GM12878 (cell line): ENCODE measurements at regions not wholly inside any gene's neighbourhood (a gene's known extent, or its start where the extent isn't known, plus 50 kb on each side); places are given as distances from the start of the nearest gene placed in this dataset.

Experiments used
- ATAC-seq: fragments of 200-7000 bp; cut with Tn5 transposase; 3 replicates; pipeline ENCODE4 v1.9.1; 2020; ENCODE audit warnings: mild to moderate bottlenecking, moderate library complexity
- BruUV-seq: library from RNA; stranded (reverse); fragments of 400-500 nt; replicated peaks from 2 replicates; lab custom pipeline; 2021; lab: Mats Ljungman, UMichigan
- CTCF ChIA-PET: fragments of 300-600 bp; sonication (Branson Sonifier 250); formaldehyde crosslinking; extraction: SDS; loops from one replicate; lab custom pipeline; 2021; ENCODE audit warnings: inconsistent platforms; lab: Yijun Ruan, JAX
- POLR2A ChIA-PET: fragments of 350-600 bp; formaldehyde crosslinking; extraction: SDS; loops from one replicate; lab custom pipeline; 2021; ENCODE audit warnings: inconsistent platforms; lab: Charles Lee
- RAD21 ChIA-PET: fragments of 300-600 bp; sonication (Branson Sonifier 250); formaldehyde crosslinking; loops from one replicate; lab custom pipeline; 2023; ENCODE audit warnings: antibody characterized with exemption; ENCODE audit not compliant: unreplicated experiment; lab: Charles Lee
- SMC1A ChIA-PET: fragments of 300-600 bp; sonication (Branson Sonifier 250); formaldehyde crosslinking; loops from one replicate; lab custom pipeline; 2023; ENCODE audit not compliant: unreplicated experiment, uncharacterized antibody; lab: Charles Lee
- DNase-seq: peaks from one replicate; pipeline ENCODE4 v3.0.0-alpha.2; 2011; ENCODE audit warnings: low read depth, low spot score
- FAIRE-seq: peaks from 3 replicates; lab custom pipeline; 2011; peaks lifted over from hg19 to GRCh38; lab: Jason Lieb, UNC
- H2AFZ ChIP-seq: 2 replicates; pipeline ENCODE4 v1.6.0; 2011; ENCODE audit warnings: low read depth, low read length, control low read depth; ENCODE audit not compliant: control insufficient read depth
- H3K27ac ChIP-seq: 2 replicates; pipeline ENCODE4 v1.5.1; 2011; ENCODE audit warnings: control low read depth; ENCODE audit not compliant: control insufficient read depth, insufficient read depth
- H3K27me3 ChIP-seq, 2 experiments: replicated peaks in 1 of 2; 2 replicates each; pipeline versions ENCODE4 v1.6.0 to v1.6.1; 2011; ENCODE audit warnings: low read length in 1 of 2; ENCODE audit not compliant: control insufficient read depth in 2 of 2, insufficient read depth in 2 of 2
- H3K36me3 ChIP-seq, 2 experiments: 2 replicates each; pipeline ENCODE4 v1.5.1; 2011; ENCODE audit warnings: low read length in 1 of 2; ENCODE audit not compliant: control insufficient read depth in 2 of 2, insufficient read depth in 2 of 2
- H3K4me1 ChIP-seq: 2 replicates; pipeline ENCODE4 v1.6.1; 2011; ENCODE audit warnings: mild to moderate bottlenecking, low read length, moderate library complexity, mixed read lengths; ENCODE audit not compliant: control insufficient read depth, insufficient read depth
- H3K4me2 ChIP-seq: 2 replicates; pipeline ENCODE4 v1.6.0; 2011; ENCODE audit warnings: control low read depth; ENCODE audit not compliant: control insufficient read depth, insufficient read depth
- H3K4me3 ChIP-seq: fragments of 200-600 bp; sonication (generic); 2 replicates; pipeline ENCODE4 v1.5.1; 2016
- H3K79me2 ChIP-seq: 2 replicates; pipeline ENCODE4 v1.6.0; 2011; ENCODE audit warnings: low read length; ENCODE audit not compliant: control insufficient read depth, insufficient read depth
- H3K9ac ChIP-seq: 2 replicates; pipeline ENCODE4 v1.8.0; 2011; ENCODE audit warnings: low read length, control low read depth, mixed read lengths; ENCODE audit not compliant: control insufficient read depth, insufficient read depth
- H3K9me3 ChIP-seq: replicated peaks from 3 replicates; pipeline ENCODE4 v1.5.1; 2011; ENCODE audit warnings: mild to moderate bottlenecking, low read length; ENCODE audit not compliant: control insufficient read depth, insufficient read depth
- H4K20me1 ChIP-seq: 2 replicates; pipeline ENCODE4 v1.6.0; 2011; ENCODE audit not compliant: control insufficient read depth, insufficient read depth
- CBX3 ChIP-seq: fragments of 200-600 bp; sonication (generic); IDR thresholded peaks from 2 replicates; pipeline ENCODE4 v1.6.1; 2016; ENCODE audit warnings: low read depth, borderline replicate concordance
- CBX5 ChIP-seq: sonication (generic); IDR thresholded peaks from 2 replicates; pipeline ENCODE4 v1.6.1; 2016; ENCODE audit warnings: low read depth, moderate library complexity, mild to moderate bottlenecking, inconsistent platforms
- CHD2 ChIP-seq: IDR thresholded peaks from 2 replicates; pipeline ENCODE4 v1.6.1; 2011; ENCODE audit warnings: low read depth, low read length, improper control_type of control experiment, borderline replicate concordance
- EED ChIP-seq: sonication (generic); IDR thresholded peaks from 2 replicates; pipeline ENCODE4 v1.6.1; 2016; ENCODE audit warnings: antibody characterized with exemption, low read depth
- EP300 ChIP-seq, 2 experiments: fragments of 150-350 bp in 1 of 2; IDR thresholded peaks; 2 replicates each; pipeline ENCODE4 v1.6.1; 2011 to 2012; ENCODE audit warnings: low read depth in 2 of 2, low read length in 2 of 2, borderline replicate concordance in 1 of 2, improper control_type of control experiment in 1 of 2, inconsistent platforms in 1 of 2; ENCODE audit not compliant: control insufficient read depth in 1 of 2
- ETV6 ChIP-seq, 2 experiments: fragments of 450-650 bp in 1 of 2; IDR thresholded peaks in 1 of 2; conservative IDR thresholded peaks in 1 of 2; 2 replicates each; pipeline ENCODE4 v1.6.1; 2014; ENCODE audit warnings: antibody characterized with exemption in 1 of 2, borderline replicate concordance in 1 of 2, low read depth in 1 of 2, mild to moderate bottlenecking in 1 of 2, moderate library complexity in 1 of 2
- EZH2 ChIP-seq: IDR thresholded peaks from 2 replicates; pipeline ENCODE4 v1.6.1; 2012; ENCODE audit warnings: low read depth, mild to moderate bottlenecking, control low read depth, inconsistent platforms, low read length, borderline replicate concordance; ENCODE audit not compliant: control insufficient read depth
- GABPA ChIP-seq: IDR thresholded peaks from 2 replicates; pipeline ENCODE4 v1.6.1; 2014; ENCODE audit warnings: antibody characterized with exemption, low read depth, mild to moderate bottlenecking, inconsistent platforms
- JUNB ChIP-seq: IDR thresholded peaks from 2 replicates; pipeline ENCODE4 v1.6.1; 2016; ENCODE audit warnings: antibody characterized with exemption, mild to moderate bottlenecking
- MTA2 ChIP-seq: fragments of 450-650 bp; IDR thresholded peaks from 2 replicates; pipeline ENCODE4 v1.6.1; 2016; ENCODE audit warnings: low read depth, mild to moderate bottlenecking, moderate library complexity
- NFXL1 ChIP-seq: fragments of 450-650 bp; IDR thresholded peaks from 2 replicates; pipeline ENCODE4 v1.6.1; 2017; ENCODE audit warnings: antibody characterized with exemption, mild to moderate bottlenecking, borderline replicate concordance
- NFYA ChIP-seq: IDR thresholded peaks from 2 replicates; pipeline ENCODE4 v1.6.1; 2011; ENCODE audit warnings: low read depth, mild to moderate bottlenecking, low read length, improper control_type of control experiment, borderline replicate concordance
- NFYB ChIP-seq: IDR thresholded peaks from 2 replicates; pipeline ENCODE4 v1.6.1; 2011; ENCODE audit warnings: low read depth, mild to moderate bottlenecking, low read length, improper control_type of control experiment, moderate library complexity; ENCODE audit not compliant: insufficient read depth
- RCOR1 ChIP-seq: conservative IDR thresholded peaks from 2 replicates; pipeline ENCODE4 v1.6.1; 2012; ENCODE audit warnings: low read depth, low read length, improper control_type of control experiment
- RUNX3 ChIP-seq: IDR thresholded peaks from 2 replicates; pipeline ENCODE4 v1.6.1; 2012; ENCODE audit warnings: low read length, inconsistent platforms
- ZNF207 ChIP-seq: fragments of 450-650 bp; IDR thresholded peaks from 2 replicates; pipeline ENCODE4 v1.6.1; 2014; ENCODE audit warnings: antibody characterized with exemption, mild to moderate bottlenecking, borderline replicate concordance
- WGBS: methylation state at CpG from one replicate; pipeline ENCODE4 v1.1.6; 2016; ENCODE audit warnings: low lambda C conversion rate; ENCODE audit not compliant: insufficient replicate concordance, insufficient coverage; ENCODE audit errors: missing lambda C conversion rate; 5-methylcytosine and 5-hydroxymethylcytosine counted together
- in situ Hi-C: fragments of 300-500 bp; cut with MboI; formaldehyde crosslinking; loops from 9 replicates; pipeline ENCODE4 v1.14.3; 2018; ENCODE audit warnings: mixed read lengths
- intact Hi-C: fragments of 100-400 bp; cut with micrococcal nuclease; formaldehyde crosslinking; loops from one replicate; pipeline ENCODE4 v1.14.2; 2022; ENCODE audit not compliant: unreplicated experiment

- DNase-seq (peak; percentile 13), ATAC-seq (peak; percentile 86), FAIRE-seq (peak; percentile 44)
- ChIA-PET CTCF (interaction anchor here (0.6 to 1.9 kb wide), 4 partner anchors 19 to 546 kb away, joined by 3 to 15 read pairs (median 3); no protein-coding TSS in a partner anchor), SMC1A (interaction anchor here (0.7 to 1.5 kb wide), 5 partner anchors 12 to 1392 kb away, joined by 3 to 6 read pairs (median 4); no protein-coding TSS in a partner anchor), RAD21 (interaction anchor here (0.7 to 2.0 kb wide), 6 partner anchors 32 to 547 kb away, joined by 3 to 9 read pairs (median 5); no protein-coding TSS in a partner anchor), POLR2A (no interaction called here)
- in situ Hi-C loops (no loop called here), intact Hi-C loops (loop anchor here (2.0 to 5.0 kb wide), 3 partner anchors 70 to 549 kb away; no protein-coding TSS in a partner anchor)
- Histone ChIP-seq H4K20me1 (no peaks in the 10 kb centered on the region), H3K27me3 (no peaks in the 10 kb centered on the region), H3K36me3 (no peaks in the 10 kb centered on the region), H3K27ac (no peak overlapping the region), H2AFZ (no peak overlapping the region), H3K9ac (no peak overlapping the region), H3K4me3 (no peak overlapping the region), H3K79me2 (no peaks in the 10 kb centered on the region), H3K4me2 (no peak overlapping the region), H3K9me3 (no peaks in the 10 kb centered on the region), H3K4me1 (no peaks in the 10 kb centered on the region)
- TF ChIP-seq CHD2 (no peak), MTA2 (0 out of 2 replicates have a peak, but pooled peaks have one; percentile 17), ETV6 (conservative IDR thresholded peaks at IDR 0.05 in 1 of 2, IDR thresholded peaks at IDR 0.05 in 1 of 2; ENCODE audit: borderline replicate concordance in 1 of 2, low read depth in 1 of 2) (peak in 1 of 2 experiments; percentile 47; a peak in 1 of 4 replicates), GABPA (0 out of 2 replicates have a peak, but pooled peaks have one; percentile 5), RUNX3 (peak; percentile 23; the same call in 1 of the 2 replicates), JUNB (peak; percentile 35), NFYB (no peak)
- no TSS peak for BruUV-seq
Observed at GRCh38 chr4:115780835-115781234, 667.4 kb upstream of the NDST4 start.

- FAIRE-seq, result no peak
- Histone ChIP-seq H3K79me2 (no peaks in the 10 kb centered on the region), H3K4me3 (no peak overlapping the region), H3K27me3 (no peaks in the 10 kb centered on the region), H3K36me3 (no peaks in the 10 kb centered on the region), H3K4me1 (no peaks in the 10 kb centered on the region), H3K9me3 (no peaks in the 10 kb centered on the region), H3K27ac (no peak overlapping the region), H4K20me1 (no peaks in the 10 kb centered on the region), H2AFZ (no peak overlapping the region), H3K4me2 (no peak overlapping the region), H3K9ac (no peak overlapping the region)
- in situ Hi-C loops, result no loop called here
- ChIA-PET CTCF (interaction anchor here (0.6 to 1.9 kb wide), 4 partner anchors 18 to 545 kb away, joined by 3 to 15 read pairs (median 3); no protein-coding TSS in a partner anchor), RAD21 (interaction anchor here (0.7 to 2.0 kb wide), 6 partner anchors 31 to 546 kb away, joined by 3 to 9 read pairs (median 5); no protein-coding TSS in a partner anchor), POLR2A (no interaction called here), SMC1A (interaction anchor here (0.9 to 1.4 kb wide), 4 partner anchors 13 to 548 kb away, joined by 3 to 5 read pairs (median 4); no protein-coding TSS in a partner anchor)
- intact Hi-C loops, result loop anchor here (2.0 to 5.0 kb wide), 3 partner anchors 71 to 548 kb away; no protein-coding TSS in a partner anchor
- 60% methylated on average over 4 of the region's 4 CpGs for WGBS
- no TSS peak for BruUV-seq
- ATAC-seq, result no peak
- DNase-seq, result no peak
- no peak for TF ChIP-seq CBX3
- TF ChIP-seq NFXL1, result no peak
- TF ChIP-seq RCOR1, result no peak
- no peak for TF ChIP-seq ZNF207
- TF ChIP-seq CBX5, result no peak
- TF ChIP-seq EED, result no peak
- TF ChIP-seq EP300 (IDR thresholded peaks at IDR 0.05; ENCODE audit: borderline replicate concordance in 1 of 2, control insufficient read depth in 1 of 2, low read depth in 2 of 2, low read length in 2 of 2), result no peak
- TF ChIP-seq NFYA, result no peak
- TF ChIP-seq EZH2, result no peak
Observed at GRCh38 chr4:115780268-115780667, 666.8 kb upstream of the NDST4 start.
